Urothelium cell line (cell line): ENCODE measurements at regions not wholly inside any gene's neighbourhood (a gene's known extent, or its start where the extent isn't known, plus 50 kb on each side); places are given as distances from the start of the nearest gene placed in this dataset.

Source experiments
- DNase-seq: peaks from one replicate; pipeline ENCODE4 v3.0.0; 2011; ENCODE audit warnings: low spot score, mixed read lengths
- FAIRE-seq: peaks from 2 replicates; lab custom pipeline; 2011; peaks lifted over from hg19 to GRCh38; lab: Jason Lieb, UNC

- FAIRE-seq, result no peak
Measured at GRCh38 chr6:92195796-92196195, 1223.6 kb downstream of the EPHA7 start.

GRCh38 chr6:92188016-92188415, 1231.3 kb downstream of the EPHA7 start:
- FAIRE-seq (no peak), DNase-seq (no peak)

More at GRCh38 chr6:92195796-92196195, 1223.6 kb downstream of the EPHA7 start:
- DNase-seq, result no peak

- FAIRE-seq (no peak), DNase-seq (no peak)
Measured at GRCh38 chr6:92184933-92185332, 1234.4 kb downstream of the EPHA7 start.

GRCh38 chr6:92181347-92181746, 1238.0 kb downstream of the EPHA7 start:
- no peak for FAIRE-seq
- no peak for DNase-seq

- no peak for FAIRE-seq
- no peak for DNase-seq
Measured at GRCh38 chr6:92180090-92180489, 1239.3 kb downstream of the EPHA7 start.

GRCh38 chr6:92176666-92177065, 1242.7 kb downstream of the EPHA7 start:
- no peak for FAIRE-seq
- no peak for DNase-seq

GRCh38 chr6:92174398-92175073, 1244.8 kb downstream of the EPHA7 start:
- DNase-seq (no peak), FAIRE-seq (no peak)

- FAIRE-seq (no peak), DNase-seq (no peak)
Measured at GRCh38 chr6:92169506-92169905, 1249.9 kb downstream of the EPHA7 start.

- FAIRE-seq (no peak), DNase-seq (no peak)
Measured at GRCh38 chr6:92166666-92167065, 1252.7 kb downstream of the EPHA7 start.

GRCh38 chr6:92161953-92162352, 1257.4 kb downstream of the EPHA7 start:
- no peak for FAIRE-seq

GRCh38 chr6:92160226-92160625, 1259.1 kb downstream of the EPHA7 start:
- no peak for FAIRE-seq
- no peak for DNase-seq

More at GRCh38 chr6:92161953-92162352, 1257.4 kb downstream of the EPHA7 start:
- DNase-seq, result no peak

GRCh38 chr6:92159046-92159445, 1260.3 kb downstream of the EPHA7 start:
- DNase-seq (no peak), FAIRE-seq (no peak)

GRCh38 chr6:92150553-92150952, 1268.8 kb downstream of the EPHA7 start:
- DNase-seq (no peak), FAIRE-seq (no peak)

- no peak for DNase-seq
- no peak for FAIRE-seq
Measured at GRCh38 chr6:92147246-92147645, 1272.1 kb downstream of the EPHA7 start.

- DNase-seq (no peak), FAIRE-seq (no peak)
Measured at GRCh38 chr6:92139601-92140000, 1279.8 kb downstream of the EPHA7 start.

- DNase-seq, result no peak
- FAIRE-seq, result no peak
Measured at GRCh38 chr6:92132957-92133356, 1286.4 kb downstream of the EPHA7 start.

GRCh38 chr6:92132457-92132856, 1286.9 kb downstream of the EPHA7 start:
- FAIRE-seq, result no peak
- no peak for DNase-seq

GRCh38 chr6:92130944-92131343, 1288.4 kb downstream of the EPHA7 start:
- DNase-seq (no peak), FAIRE-seq (no peak)

- FAIRE-seq (no peak), DNase-seq (no peak)
Measured at GRCh38 chr6:92126983-92127382, 1292.4 kb downstream of the EPHA7 start.

GRCh38 chr6:92126088-92126487, 1293.3 kb downstream of the EPHA7 start:
- FAIRE-seq (no peak), DNase-seq (peak; percentile 2)

GRCh38 chr6:92125681-92126080, 1293.7 kb downstream of the EPHA7 start:
- DNase-seq (no peak), FAIRE-seq (no peak)

- FAIRE-seq, result no peak
- DNase-seq, result peak; percentile 7
Measured at GRCh38 chr6:92124200-92124651, 1295.1 kb downstream of the EPHA7 start.

- peak; percentile 1 for DNase-seq
- no peak for FAIRE-seq
Measured at GRCh38 chr6:92122746-92123145, 1296.6 kb downstream of the EPHA7 start.
